D341Med (cell line): ENCODE measurements at regions not wholly inside any gene's neighbourhood (a gene's known extent, or its start where the extent isn't known, plus 50 kb on each side); places are given as distances from the start of the nearest gene placed in this dataset.

Source experiments
- DNase-seq: peaks from one replicate; pipeline ENCODE4 v3.0.0; 2012; ENCODE audit warnings: low spot score

DNA sequence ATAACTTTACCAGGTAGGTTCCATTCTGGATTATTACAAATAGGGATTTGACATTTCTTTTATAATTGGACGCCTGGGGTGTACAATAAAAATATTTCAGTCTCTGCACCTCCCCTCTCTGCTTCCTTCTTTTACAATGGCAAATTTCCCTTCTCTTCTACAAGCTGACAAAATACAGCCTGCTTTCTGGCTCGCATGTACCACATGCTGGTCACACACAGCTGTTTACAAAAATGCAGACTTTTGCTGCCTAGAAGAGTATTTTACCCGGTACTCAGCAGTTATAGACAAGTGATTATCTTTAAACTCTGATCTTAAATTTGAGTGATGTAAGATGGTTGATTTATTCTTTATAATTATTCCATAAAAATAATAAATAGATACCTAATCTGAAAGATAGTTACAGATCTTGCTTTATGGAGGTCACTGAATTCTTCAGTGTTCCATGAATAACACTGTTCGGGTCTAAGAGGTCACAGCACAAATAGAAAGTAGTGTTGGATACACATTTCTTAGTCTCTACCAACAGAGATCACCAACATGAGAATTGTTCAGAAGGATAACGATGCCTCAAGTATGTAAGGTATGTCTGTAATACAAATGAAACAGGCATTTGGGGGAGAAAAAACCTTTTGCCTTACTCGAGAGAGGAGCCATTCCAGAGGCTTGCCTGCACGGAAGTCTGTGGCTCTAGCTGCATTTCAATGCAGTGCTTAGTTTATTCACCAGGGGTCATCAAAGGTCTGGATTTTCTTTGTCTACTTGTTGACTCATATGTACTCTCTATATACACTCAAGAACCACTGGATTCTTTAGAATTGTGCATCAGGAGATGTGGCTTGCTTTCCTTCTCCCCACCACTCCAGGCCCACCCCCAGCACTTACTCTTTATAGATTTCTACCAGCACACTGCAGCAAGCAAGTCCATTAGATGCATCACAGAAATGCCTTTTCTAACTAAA lies 206.6 kb upstream of the RFX3 start:
- DNase-seq: peak; percentile 70

DNA sequence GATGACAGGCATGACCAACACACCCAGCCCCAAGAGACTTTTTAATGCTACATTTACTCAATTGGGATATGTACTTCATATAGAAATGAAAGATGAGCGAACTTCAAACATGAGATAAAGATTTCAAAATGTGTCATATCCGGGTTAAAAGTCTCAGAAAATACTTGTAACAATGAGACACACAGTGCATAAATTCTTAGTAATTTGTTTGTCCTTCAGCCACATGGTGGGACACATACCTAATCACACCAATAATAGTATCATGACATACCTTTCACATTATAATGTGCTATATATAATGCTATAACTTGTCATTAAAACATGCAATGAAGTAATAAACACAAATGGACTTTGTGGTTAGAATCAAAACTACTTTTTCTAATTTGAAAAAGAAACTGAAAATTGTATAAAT lies 204.7 kb upstream of the RFX3 start:
- no peak for DNase-seq

GRCh38 chr9:3721096-3721495 lies 195.3 kb upstream of the RFX3 start:
- no peak for DNase-seq

DNA sequence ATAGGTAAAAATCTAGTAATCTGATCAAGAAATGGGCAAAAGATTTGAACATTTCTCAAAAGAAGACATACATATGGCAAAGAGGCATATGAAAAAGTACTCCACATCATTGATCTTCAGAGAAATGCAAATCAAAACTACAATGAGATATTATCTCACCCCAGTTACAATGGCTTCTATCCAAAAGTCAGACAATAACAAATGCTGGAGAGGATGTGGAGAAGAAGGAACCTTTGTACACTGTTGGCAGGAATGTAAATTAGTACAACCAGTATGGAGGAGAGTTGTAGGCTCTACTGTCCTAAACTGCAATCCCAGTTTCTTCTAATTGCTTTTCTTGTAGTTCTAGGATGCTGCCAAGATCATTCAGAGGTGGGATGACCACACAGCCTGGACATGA lies 193.5 kb upstream of the RFX3 start:
- no peak for DNase-seq

- DNase-seq: no peak
Observed at GRCh38 chr9:3716415-3716814, 190.6 kb upstream of the RFX3 start.

DNA sequence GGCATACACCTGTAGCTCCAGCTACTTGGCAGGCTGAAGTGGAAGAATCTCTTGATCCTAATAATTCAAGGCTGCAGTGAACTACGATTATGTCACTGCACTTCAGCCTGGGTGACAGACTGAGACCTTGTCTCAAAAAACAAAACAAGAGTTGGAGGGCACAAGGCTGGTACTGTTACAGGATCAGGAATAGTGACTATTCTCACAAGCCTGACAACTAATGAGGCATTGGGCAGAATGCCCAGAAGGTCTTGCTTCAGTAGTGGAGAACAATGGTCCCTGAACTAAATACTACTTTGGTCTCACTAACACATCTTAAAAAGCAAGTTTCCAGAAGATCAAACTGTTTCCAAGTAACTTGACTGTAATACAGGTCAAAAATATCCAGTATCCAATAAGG lies 182.9 kb upstream of the RFX3 start:
- DNase-seq: peak; percentile 27

- no peak for DNase-seq
Observed at GRCh38 chr9:3704890-3705289, 179.1 kb upstream of the RFX3 start.

DNA sequence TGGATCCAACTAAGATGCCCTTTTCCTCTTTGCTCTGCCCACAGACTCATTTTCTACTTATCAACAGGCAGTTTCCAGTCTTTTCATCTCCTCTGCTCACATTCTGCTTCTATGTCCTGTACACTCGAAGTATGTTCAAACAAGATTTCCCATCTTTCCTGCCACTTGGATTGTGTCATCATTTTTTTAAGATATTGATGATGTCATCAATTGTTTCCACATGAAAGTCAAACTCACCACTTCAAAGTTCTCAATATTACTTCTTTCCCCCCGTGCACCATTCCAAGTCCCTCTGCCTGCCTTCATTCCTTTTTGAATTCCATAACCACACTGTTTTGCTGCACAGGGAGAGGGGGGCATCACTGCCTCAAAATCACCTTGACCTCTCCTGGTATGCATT lies 175.0 kb upstream of the RFX3 start:
- DNase-seq: no peak

GRCh38 chr9:3699883-3700282 lies 174.1 kb upstream of the RFX3 start:
- no peak for DNase-seq

DNA sequence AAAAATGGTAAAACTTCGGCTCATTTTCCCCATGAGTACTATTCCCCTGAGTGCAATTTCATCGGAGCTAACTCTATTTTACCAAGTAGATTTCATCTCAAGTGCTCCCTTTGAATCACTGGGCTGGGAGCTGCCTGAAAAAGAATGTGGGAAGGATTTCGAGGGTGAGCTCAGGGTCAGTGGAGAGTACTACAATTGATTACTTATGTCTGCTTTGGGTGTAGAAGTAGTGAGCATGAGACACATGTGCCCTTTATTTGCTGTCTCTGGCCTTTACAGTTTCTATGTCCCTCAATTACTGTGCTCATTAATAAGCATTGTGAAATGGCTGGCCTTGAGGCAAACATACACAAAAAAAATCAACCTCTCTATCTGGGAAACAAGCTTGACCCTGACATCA lies 172.7 kb upstream of the RFX3 start:
- no peak for DNase-seq

GRCh38 chr9:3698076-3698475 lies 172.3 kb upstream of the RFX3 start:
- DNase-seq: no peak

GRCh38 chr9:3696368-3696767 lies 170.6 kb upstream of the RFX3 start:
- DNase-seq: no peak

DNA sequence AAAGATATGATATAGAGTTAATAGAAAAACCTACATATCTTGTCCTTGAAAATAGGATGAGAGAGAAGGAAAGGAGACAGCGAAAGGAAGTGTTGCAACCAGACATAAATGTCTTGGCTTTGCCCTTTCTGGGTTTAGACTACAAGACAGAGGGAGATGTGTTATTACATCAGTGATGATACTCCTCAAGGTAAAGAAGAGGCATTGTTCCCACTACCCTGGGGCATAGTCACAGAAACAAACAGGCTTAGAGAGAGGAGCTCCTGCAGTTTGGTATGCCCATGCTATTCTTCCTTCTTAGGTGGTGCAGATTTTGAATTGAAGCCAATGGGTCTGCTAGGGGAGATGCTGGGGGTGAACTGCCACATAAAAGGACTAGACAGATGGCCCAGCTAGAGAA lies 166.8 kb upstream of the RFX3 start:
- DNase-seq: no peak

- DNase-seq: no peak
Observed at GRCh38 chr9:3689555-3689954, 163.8 kb upstream of the RFX3 start.

DNA sequence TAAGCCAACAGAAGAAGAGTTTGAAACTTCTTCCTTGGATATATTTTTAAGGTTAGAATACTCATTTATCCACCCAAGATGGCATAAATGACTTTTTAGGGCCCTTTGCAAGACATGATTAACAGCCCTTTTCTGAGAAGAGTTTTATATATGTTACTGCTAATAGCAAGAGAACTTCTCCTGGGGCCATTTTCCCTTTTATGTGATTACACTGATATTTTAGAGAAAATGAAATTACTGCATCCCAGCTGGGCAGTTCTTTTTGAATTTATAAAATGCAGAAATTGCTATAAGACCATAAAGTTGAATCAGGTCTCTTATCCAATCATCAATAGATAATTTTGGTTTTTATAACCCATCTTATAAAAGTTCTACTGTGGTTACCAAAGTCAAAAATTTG lies 161.3 kb upstream of the RFX3 start:
- DNase-seq: no peak

DNA sequence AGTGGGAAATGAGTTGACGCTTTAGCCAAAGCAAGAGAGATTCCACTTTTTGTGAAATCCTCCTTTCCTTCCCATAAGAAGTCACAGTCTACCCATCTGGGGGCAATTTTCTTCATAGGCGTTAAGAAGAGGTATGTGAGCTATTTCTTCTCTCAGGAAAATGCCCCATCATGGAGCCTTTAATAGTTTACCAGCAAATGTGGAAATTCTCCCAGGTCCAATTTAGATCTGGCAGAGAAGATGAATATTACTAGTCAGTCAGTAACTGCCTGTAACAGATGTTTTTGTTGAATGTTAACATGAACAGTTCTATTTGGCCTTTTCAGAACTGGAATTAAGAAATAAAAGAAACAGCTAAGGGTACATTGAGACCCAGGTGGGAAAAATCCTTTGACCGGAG lies 156.4 kb upstream of the RFX3 start:
- no peak for DNase-seq

GRCh38 chr9:3677541-3677940 lies 151.7 kb upstream of the RFX3 start:
- DNase-seq: no peak

DNA sequence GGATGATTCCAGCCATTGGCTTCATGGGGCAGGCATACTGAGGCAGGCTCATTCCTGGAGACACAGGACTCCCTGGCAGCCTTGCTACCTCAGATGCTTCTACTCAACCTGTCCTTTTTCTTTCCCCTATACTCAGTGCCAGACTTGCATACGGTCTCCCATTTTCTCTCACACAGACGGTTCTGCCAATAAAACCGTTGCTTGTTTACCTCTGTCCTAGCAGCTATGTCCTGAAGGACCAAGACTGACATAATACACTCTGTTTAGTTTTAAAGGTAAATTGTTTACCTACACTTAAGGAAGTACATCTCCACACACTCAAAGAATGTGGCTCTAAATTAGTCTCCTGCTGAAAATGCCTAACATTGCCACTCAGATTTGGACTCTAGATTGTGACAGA lies 151.0 kb upstream of the RFX3 start:
- DNase-seq: no peak

DNA sequence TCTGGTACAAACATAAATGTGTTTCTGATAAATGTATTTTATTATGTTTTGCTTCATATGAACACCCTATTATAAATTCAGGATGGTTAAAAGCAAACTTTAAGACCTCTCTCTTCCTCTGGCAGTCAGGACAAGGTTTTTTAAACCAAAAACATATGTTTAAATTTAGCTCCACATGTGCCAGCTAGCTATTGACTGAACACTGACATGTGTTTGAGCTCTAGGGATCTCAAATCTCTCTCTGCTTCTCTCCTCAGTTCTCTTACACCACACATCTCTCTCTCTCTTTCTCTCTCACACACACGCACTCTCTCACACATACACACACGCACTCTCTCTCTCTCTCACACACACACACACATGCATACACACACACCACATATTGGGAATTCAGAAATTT lies 150.1 kb upstream of the RFX3 start:
- no peak for DNase-seq

DNA sequence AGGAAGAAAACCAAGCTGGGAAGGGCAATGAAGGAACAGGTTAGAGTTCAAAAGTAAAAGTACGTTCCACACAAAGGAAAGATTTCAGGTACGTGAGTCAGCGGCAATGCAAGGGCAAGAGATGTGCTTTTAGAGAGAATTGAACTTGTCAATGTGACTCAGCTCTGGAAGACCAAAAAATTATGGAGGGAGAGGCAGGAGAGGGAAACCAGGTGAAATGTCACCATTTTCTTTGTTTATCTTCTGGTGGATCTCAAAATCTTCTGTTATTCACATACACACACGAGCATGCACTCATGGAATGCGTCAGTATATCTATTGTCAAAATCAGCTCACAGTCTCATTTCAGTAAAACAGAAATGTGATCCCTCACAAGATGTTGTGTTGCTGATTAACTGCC lies 148.8 kb upstream of the RFX3 start:
- DNase-seq: no peak

DNA sequence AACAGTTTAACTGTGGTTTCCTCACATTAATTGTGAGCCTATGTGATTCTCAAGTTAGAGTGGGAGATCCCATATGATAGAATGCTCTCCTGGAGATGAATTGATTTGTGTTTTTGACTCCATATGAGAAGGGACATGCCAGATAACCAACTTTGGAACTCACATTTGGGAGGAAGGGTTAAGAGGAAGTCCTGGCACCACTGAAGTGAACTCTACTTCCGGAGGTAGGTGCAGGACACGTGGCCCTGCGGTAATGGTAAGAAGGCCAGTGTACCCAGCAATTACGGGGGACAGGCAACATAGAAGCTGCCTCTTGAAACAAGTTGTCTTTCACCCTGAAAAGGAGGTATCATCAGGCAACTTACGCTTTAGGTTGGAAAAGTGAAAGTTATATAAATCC lies 146.6 kb upstream of the RFX3 start:
- no peak for DNase-seq

DNA sequence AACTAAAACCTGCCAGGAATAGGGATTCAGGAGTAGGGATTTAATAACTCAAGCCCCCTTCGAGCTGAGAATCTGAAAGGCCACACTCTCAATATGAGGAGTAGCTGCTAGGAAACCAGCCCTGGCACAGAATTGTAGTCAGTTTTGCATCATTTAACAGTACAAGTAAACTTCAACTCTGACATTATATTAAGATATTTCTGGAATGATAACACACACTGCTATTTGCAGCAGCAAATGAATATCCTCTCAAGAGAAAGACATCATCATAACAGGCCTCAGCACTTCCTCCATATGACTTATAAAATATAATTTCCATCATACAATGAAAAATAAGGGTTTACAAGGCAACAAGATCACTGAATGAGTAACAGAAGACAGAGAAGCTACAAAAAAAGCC lies 138.2 kb upstream of the RFX3 start:
- no peak for DNase-seq

DNA sequence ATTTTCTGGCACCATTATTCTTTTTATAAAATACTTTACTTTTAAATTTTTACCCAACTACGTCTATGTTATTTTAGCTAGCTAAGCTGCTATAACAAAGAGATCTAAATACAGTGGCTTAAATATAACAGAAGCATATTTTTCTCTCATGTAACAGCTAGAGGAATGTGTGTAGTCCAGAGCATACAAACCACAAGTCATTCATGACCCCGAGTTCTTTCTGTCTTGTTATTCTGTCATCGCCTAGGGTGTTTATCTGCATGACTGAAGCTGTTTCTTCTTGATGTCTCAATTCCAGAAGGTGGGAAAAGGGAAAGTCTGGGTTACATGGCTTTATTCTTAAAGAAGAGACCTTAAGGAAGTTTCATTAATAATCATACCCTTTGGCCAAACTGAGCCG lies 136.9 kb upstream of the RFX3 start:
- no peak for DNase-seq

DNA sequence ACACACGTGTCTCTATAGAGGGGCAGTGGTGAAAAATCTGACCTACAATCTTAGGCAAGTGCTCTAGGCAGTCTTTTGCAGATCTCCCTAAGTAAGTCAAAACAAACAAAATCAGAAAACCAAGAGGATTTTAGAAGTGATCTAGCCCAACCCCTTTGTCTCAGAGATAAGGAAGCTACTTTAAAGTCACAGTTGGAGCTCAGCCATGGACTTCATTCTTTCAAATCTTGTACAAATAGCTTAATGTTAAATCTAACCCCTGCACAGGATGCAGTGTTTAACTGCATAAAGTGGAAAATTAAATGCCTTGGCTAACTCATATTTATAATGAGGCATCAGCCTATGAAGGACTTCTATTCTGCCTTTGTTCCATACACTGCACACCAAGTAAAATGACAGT lies 135.1 kb upstream of the RFX3 start:
- DNase-seq: no peak
